ENCODE measurements at regions not wholly inside any gene's neighbourhood (a gene's known extent, or its start where the extent isn't known, plus 50 kb on each side); places are given as distances from the start of the nearest gene placed in this dataset.

DNA sequence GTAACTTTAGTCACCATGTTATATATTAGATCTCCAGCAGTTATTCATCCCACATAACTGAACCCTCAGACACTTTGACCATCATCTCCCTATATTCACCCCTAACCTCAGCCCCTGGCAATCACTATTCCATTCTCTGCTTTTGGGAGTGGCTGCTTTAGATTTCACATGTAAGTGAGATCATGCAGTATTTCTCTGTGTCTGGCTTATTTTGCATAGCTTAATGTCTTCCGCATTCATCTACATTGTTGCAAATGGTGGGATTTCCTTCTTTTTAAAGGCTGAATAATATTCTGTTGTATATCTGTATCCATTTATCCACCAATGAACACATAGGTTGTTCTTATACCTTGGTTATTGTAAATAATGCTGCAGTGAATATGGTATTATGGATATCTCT is 411.6 kb upstream of the ZEB2 start:
- Histone ChIP-seq H3K9ac (ENCODE audit: low read length) (no peak overlapping the region), H3K4me3 (ENCODE audit: control extremely low read depth in 1 of 5, extremely low read depth in 1 of 5, insufficient read depth in 1 of 5, low read depth in 2 of 5, low read length in 4 of 5) (no peak overlapping the region), H3K4me1 (ENCODE audit: control insufficient read depth in 2 of 2, insufficient read depth in 2 of 2, low read length in 2 of 2) (no peaks in the 10 kb centered on the region), H3K27ac (ENCODE audit: low read length in 2 of 2) (no peak overlapping the region), H2AFZ (ENCODE audit: insufficient read depth, low read depth, low read length, poor library complexity, severe bottlenecking) (no peak overlapping the region), H4K20me1 (ENCODE audit: control insufficient read depth, insufficient read depth, low read length, poor library complexity, severe bottlenecking) (no peaks in the 10 kb centered on the region), H3K79me2 (ENCODE audit: control insufficient read depth, insufficient read depth, low read length) (no peaks in the 10 kb centered on the region), H3K36me3 (replicated peaks in 1 of 2; ENCODE audit: control extremely low read depth in 1 of 2, control insufficient read depth in 1 of 2, extremely low read depth in 1 of 2, insufficient read depth in 2 of 2, low read length in 1 of 2) (no peaks in the 10 kb centered on the region), H3K4me2 (replicated peaks; ENCODE audit: low read depth, low read length, poor library complexity, severe bottlenecking) (no peak overlapping the region), H3K9me3 (ENCODE audit: control extremely low read depth in 1 of 3, control insufficient read depth in 2 of 3, insufficient read depth in 1 of 3, low read length in 2 of 3) (peaks cover 4 to 8% (median 8%) of the 10 kb centered on the region in 3 donors), H3K27me3 (replicated peaks in 1 of 4; ENCODE audit: control extremely low read depth in 1 of 4, control insufficient read depth in 3 of 4, insufficient read depth in 4 of 4, low read length in 3 of 4) (no peaks in the 10 kb centered on the region)
- peaks cover 7% of the 10 kb centered on the region for H3K9me3 Mint-ChIP-seq (ENCODE audit: insufficient read depth)
- ChIA-PET CTCF (no interaction called here), POLR2A (no interaction called here)
- no peak for DNase-seq
- no peaks in the 10 kb centered on the region for H3K27me3 Mint-ChIP-seq
- H3K27ac Mint-ChIP-seq = no peak overlapping the region
- intact Hi-C loops (cut with micrococcal nuclease) = loop anchor here (10.0 kb wide), 1 partner anchor 443 kb away; no protein-coding TSS in a partner anchor
- peaks cover 6% of the 10 kb centered on the region for H3K4me1 Mint-ChIP-seq
- WGBS (ENCODE audit: insufficient coverage) = no CpG with 5 or more reads among the region's 1 CpG
- no peak for TF ChIP-seq EZH2 (IDR thresholded peaks at IDR 0.05; ENCODE audit: borderline replicate concordance, insufficient read depth, low read depth, low read length, poor library complexity, severe bottlenecking)
- no peak for ATAC-seq (ENCODE audit: low read depth)
- H3K4me3 Mint-ChIP-seq = no peak overlapping the region

DNA sequence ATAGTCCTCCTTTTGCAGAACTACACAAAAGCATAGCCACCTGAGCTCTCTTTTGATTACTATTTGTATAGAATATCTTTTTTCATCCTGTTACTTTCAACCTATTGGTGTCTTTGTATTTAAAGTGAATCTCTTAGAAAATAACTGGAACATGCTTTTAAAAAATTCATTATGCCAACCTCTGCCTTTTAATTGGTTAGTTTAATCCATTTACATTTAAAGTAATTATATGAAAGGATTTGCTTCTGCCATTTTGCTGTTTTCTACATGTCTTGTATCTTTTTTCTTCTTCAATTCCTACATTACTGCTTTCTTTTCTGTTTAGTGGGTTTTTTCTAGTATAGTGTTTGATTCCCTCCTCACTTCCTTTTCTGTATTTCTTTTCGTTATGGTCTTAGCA is 407.5 kb upstream of the ZEB2 start:
- ChIA-PET POLR2A (no interaction called here), CTCF (no interaction called here)
- Mint-ChIP-seq H3K9me3 (ENCODE audit: insufficient read depth) (peaks cover 7% of the 10 kb centered on the region), H3K27ac (no peak overlapping the region), H3K27me3 (no peaks in the 10 kb centered on the region), H3K4me3 (no peak overlapping the region), H3K4me1 (peaks cover 6% of the 10 kb centered on the region)
- no peak overlapping the region for H2AFZ ChIP-seq (ENCODE audit: insufficient read depth, low read depth, low read length, poor library complexity, severe bottlenecking)
- H3K36me3 ChIP-seq (replicated peaks in 1 of 2; ENCODE audit: control extremely low read depth in 1 of 2, control insufficient read depth in 1 of 2, extremely low read depth in 1 of 2, insufficient read depth in 2 of 2, low read length in 1 of 2) = no peaks in the 10 kb centered on the region
- TF ChIP-seq, protein P1, sequence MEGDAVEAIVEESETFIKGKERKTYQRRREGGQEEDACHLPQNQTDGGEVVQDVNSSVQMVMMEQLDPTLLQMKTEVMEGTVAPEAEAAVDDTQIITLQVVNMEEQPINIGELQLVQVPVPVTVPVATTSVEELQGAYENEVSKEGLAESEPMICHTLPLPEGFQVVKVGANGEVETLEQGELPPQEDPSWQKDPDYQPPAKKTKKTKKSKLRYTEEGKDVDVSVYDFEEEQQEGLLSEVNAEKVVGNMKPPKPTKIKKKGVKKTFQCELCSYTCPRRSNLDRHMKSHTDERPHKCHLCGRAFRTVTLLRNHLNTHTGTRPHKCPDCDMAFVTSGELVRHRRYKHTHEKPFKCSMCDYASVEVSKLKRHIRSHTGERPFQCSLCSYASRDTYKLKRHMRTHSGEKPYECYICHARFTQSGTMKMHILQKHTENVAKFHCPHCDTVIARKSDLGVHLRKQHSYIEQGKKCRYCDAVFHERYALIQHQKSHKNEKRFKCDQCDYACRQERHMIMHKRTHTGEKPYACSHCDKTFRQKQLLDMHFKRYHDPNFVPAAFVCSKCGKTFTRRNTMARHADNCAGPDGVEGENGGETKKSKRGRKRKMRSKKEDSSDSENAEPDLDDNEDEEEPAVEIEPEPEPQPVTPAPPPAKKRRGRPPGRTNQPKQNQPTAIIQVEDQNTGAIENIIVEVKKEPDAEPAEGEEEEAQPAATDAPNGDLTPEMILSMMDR (IDR thresholded peaks at IDR 0.05) = no peak
- no peak for TF ChIP-seq EZH2 (IDR thresholded peaks at IDR 0.05; ENCODE audit: borderline replicate concordance, insufficient read depth, low read depth, low read length, poor library complexity, severe bottlenecking)
- no peaks in the 10 kb centered on the region for H3K79me2 ChIP-seq (ENCODE audit: control insufficient read depth, insufficient read depth, low read length)
- no peak for DNase-seq
- no peak overlapping the region for H3K4me3 ChIP-seq (ENCODE audit: control extremely low read depth in 1 of 5, extremely low read depth in 1 of 5, insufficient read depth in 1 of 5, low read depth in 2 of 5, low read length in 4 of 5)
- no peak for ATAC-seq (ENCODE audit: low read depth)
- intact Hi-C loops (cut with micrococcal nuclease) = no loop called here
- no peaks in the 10 kb centered on the region for H3K27me3 ChIP-seq (replicated peaks in 1 of 4; ENCODE audit: control extremely low read depth in 1 of 4, control insufficient read depth in 3 of 4, insufficient read depth in 4 of 4, low read length in 3 of 4)
- H3K4me2 ChIP-seq (replicated peaks; ENCODE audit: low read depth, low read length, poor library complexity, severe bottlenecking) = no peak overlapping the region
- H3K27ac ChIP-seq (ENCODE audit: low read length in 2 of 2) = no peak overlapping the region
- no peak overlapping the region for H3K9ac ChIP-seq (ENCODE audit: low read length)
- H3K4me1 ChIP-seq (ENCODE audit: control insufficient read depth in 2 of 2, insufficient read depth in 2 of 2, low read length in 2 of 2) = peaks cover 2 to 4% of the 10 kb centered on the region in 2 donors
- peaks cover 4 to 8% (median 8%) of the 10 kb centered on the region in 3 donors for H3K9me3 ChIP-seq (ENCODE audit: control extremely low read depth in 1 of 3, control insufficient read depth in 2 of 3, insufficient read depth in 1 of 3, low read length in 2 of 3)
- no peaks in the 10 kb centered on the region for H4K20me1 ChIP-seq (ENCODE audit: control insufficient read depth, insufficient read depth, low read length, poor library complexity, severe bottlenecking)
- no CpG with 5 or more reads among the region's 1 CpG for WGBS (ENCODE audit: insufficient coverage)
